HFFc6 (cell line): ENCODE measurements at regions not wholly inside any gene's neighbourhood (a gene's known extent, or its start where the extent isn't known, plus 50 kb on each side); places are given as distances from the start of the nearest gene placed in this dataset.

Experiments
- DNase-seq: peaks from one replicate; pipeline ENCODE4 v3.0.0-alpha.2; 2018
- H3K27ac Mint-ChIP-seq: 2 replicates; pipeline ENCODE4 v1.8.0; 2020; ENCODE audit warnings: mild to moderate bottlenecking, mixed read lengths
- H3K27me3 Mint-ChIP-seq: 2 replicates; pipeline ENCODE4 v1.8.0; 2021; ENCODE audit warnings: mild to moderate bottlenecking, moderate library complexity, mixed read lengths; ENCODE audit not compliant: insufficient read depth
- H3K36me3 Mint-ChIP-seq: 2 replicates; pipeline ENCODE4 v1.8.0; 2021; ENCODE audit warnings: low read depth, mixed read lengths
- H3K4me1 Mint-ChIP-seq: 2 replicates; pipeline ENCODE4 v1.8.0; 2020; ENCODE audit warnings: low read depth, mixed read lengths
- H3K4me3 Mint-ChIP-seq: 2 replicates; pipeline ENCODE4 v1.8.0; 2020; ENCODE audit warnings: mild to moderate bottlenecking, moderate library complexity, mixed read lengths
- H3K9me3 Mint-ChIP-seq: 2 replicates; pipeline ENCODE4 v1.8.0; 2020; ENCODE audit warnings: mild to moderate bottlenecking, mixed read lengths
- CTCF ChIP-seq: fragments of 200-600 bp; sonication (generic); IDR thresholded peaks from 2 replicates; pipeline ENCODE4 v1.5.0; 2021; ENCODE audit warnings: antibody characterized with exemption, mild to moderate bottlenecking

GRCh38 chr17:71111460-71111859 lies 942.1 kb downstream of the KCNJ2 start:
- Mint-ChIP-seq H3K27ac (no peak overlapping the region), H3K4me3 (no peak overlapping the region), H3K27me3 (peaks cover 1% of the 10 kb centered on the region; the same call in 1 of the 2 replicates), H3K36me3 (no peaks in the 10 kb centered on the region), H3K4me1 (no peaks in the 10 kb centered on the region), H3K9me3 (no peaks in the 10 kb centered on the region)
- no peak for TF ChIP-seq CTCF
- DNase-seq = no peak

GRCh38 chr17:71111934-71112333 lies 942.6 kb downstream of the KCNJ2 start:
- TF ChIP-seq CTCF = no peak
- H3K36me3 Mint-ChIP-seq = no peaks in the 10 kb centered on the region
- no peak overlapping the region for H3K27ac Mint-ChIP-seq
- no peak overlapping the region for H3K4me3 Mint-ChIP-seq
- no peaks in the 10 kb centered on the region for H3K4me1 Mint-ChIP-seq
- no peak for DNase-seq
- H3K9me3 Mint-ChIP-seq = no peaks in the 10 kb centered on the region
- peaks cover 1% of the 10 kb centered on the region; the same call in 1 of the 2 replicates for H3K27me3 Mint-ChIP-seq

- H3K36me3 Mint-ChIP-seq = no peaks in the 10 kb centered on the region
- no peaks in the 10 kb centered on the region for H3K9me3 Mint-ChIP-seq
- H3K27me3 Mint-ChIP-seq = no peaks in the 10 kb centered on the region
- no peak for DNase-seq
- TF ChIP-seq CTCF = no peak
- no peaks in the 10 kb centered on the region for H3K4me1 Mint-ChIP-seq
- no peak overlapping the region for H3K27ac Mint-ChIP-seq
- H3K4me3 Mint-ChIP-seq = no peak overlapping the region
Observed at GRCh38 chr17:71113347-71113746, 944.0 kb downstream of the KCNJ2 start.

- Mint-ChIP-seq H3K4me1 (no peaks in the 10 kb centered on the region), H3K27ac (no peak overlapping the region), H3K36me3 (no peaks in the 10 kb centered on the region), H3K4me3 (no peak overlapping the region), H3K27me3 (no peaks in the 10 kb centered on the region; the same call in 1 of the 2 replicates), H3K9me3 (no peaks in the 10 kb centered on the region)
- TF ChIP-seq CTCF = no peak
- DNase-seq = no peak
Observed at GRCh38 chr17:71114911-71115668, 945.8 kb downstream of the KCNJ2 start.

- Mint-ChIP-seq H3K27ac (no peak overlapping the region), H3K36me3 (no peaks in the 10 kb centered on the region)
- DNase-seq = no peak
Observed at GRCh38 chr17:71115669-71115972, 946.3 kb downstream of the KCNJ2 start.

More at GRCh38 chr17:71115669-71115972, 946.3 kb downstream of the KCNJ2 start:
- H3K4me1 Mint-ChIP-seq = no peaks in the 10 kb centered on the region
- H3K27me3 Mint-ChIP-seq = no peaks in the 10 kb centered on the region; the same call in 1 of the 2 replicates
- H3K4me3 Mint-ChIP-seq = no peak overlapping the region
- TF ChIP-seq CTCF = no peak
- H3K9me3 Mint-ChIP-seq = no peaks in the 10 kb centered on the region
